Bone marrow (tissue), 2 donors: ENCODE measurements at regions not wholly inside any gene's neighbourhood (a gene's known extent, or its start where the extent isn't known, plus 50 kb on each side); places are given as distances from the start of the nearest gene placed in this dataset.
"Not testable (repeated sequence)": the region's sequence is repeated elsewhere in the genome, so short reads cannot be mapped to it uniquely, and the experiment has no call there.

Experiments
- DNase-seq, 2 donors: peaks; one replicate each; lab custom pipeline; 2025; lab: John Stamatoyannopoulos, UW

DNA sequence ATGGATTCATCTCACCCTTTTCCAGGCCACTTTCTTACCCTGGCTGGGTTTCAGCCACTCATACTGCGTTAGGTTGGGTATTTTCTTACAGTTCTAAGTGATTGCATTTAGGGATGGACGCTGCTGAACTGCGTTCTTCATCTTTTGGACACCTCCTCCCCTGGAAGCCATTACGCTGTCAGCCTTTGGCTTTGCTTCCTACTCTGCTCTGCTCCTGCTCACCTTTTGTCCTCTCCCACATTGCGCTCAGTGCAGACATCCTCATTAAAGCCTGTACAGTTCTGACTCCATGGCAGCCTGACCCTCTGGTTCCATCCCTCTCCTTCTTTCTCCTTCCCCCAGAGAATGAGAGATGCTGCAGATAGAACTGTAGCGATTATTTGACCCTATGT lies 108.9 kb downstream of the SRGAP2 start:
- DNase-seq, result not testable (repeated sequence)

DNA sequence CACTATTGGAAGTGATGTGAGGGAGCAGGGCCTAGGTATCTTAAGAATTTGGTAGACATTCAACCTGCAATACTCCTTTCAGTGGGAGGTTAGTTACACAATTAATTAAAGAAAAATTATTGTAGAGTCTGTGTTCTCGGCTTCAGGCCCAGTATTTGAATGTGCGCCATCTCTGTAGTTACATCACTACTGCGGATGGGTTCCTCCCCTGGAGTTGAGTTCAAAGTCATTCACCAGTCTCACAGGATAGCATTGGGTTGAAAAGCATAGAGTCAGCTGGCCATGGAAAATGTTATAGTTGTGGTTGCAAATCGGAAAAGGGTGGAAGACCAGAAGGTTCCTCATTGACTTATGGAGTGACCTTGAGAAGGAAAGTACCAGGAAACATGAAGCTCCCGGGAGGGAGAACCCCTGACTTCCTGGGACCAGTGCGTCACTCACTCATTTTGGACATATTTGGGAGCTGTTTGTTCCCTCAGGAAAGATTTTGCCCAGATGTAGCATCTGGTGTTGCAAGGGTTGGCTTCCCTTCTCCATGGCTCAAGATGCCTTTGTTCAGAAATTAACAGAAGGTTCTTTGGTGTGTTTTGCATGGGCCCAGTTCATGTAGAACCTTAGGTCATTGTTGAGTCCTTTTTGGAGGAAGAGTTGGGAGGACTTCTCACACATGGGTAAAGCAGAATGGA lies 111.8 kb downstream of the SRGAP2 start:
- not testable (repeated sequence) for DNase-seq

DNA sequence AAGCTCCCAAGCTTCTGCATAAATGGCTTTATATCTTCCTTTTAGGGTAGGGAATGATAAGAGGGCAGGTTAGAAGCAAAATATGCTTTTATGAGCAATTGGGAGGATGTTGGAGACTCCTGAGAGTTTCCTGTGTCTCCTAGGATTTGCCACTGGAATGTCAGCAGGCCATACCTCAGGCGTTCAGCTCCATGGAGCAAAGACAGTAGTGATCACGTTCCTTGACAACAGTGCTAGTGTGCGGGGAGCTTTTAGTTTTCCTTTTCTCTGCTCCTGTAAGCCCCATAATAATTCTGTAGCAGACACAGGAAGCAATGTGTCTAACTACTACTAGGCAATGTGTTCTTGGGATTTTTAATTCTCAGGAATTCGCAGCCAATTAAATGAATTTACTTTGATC lies 113.6 kb downstream of the SRGAP2 start:
- DNase-seq, result not testable (repeated sequence)

DNA sequence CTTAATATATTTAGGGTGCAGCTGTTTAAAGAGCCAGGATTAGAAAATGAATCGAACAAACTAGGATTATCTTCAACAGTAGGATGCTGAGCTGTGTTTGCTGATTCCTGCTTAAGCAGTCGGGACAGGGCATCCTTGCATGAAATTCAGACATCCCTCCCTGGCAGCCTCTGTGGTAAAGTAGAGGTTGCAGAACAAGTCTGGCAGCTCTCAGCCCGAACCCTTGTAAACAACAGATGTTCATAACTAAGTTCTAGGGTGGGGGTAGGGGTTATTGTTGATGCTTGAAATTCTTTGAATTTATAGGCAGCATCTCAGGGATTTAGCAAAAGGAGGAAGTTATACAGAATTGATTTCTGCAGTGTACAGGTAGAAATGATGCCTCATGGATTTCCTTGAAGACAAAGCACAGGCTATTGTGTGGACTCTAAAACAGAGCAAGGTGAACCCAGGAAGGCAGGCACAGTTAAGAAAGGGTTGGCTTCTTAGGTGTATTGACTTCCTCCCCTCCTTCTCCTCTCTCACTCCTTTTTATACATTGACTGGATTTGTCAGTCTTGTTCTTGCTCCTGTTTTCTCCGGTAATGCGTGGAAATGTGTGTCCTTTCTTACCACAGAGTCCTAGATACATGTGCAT lies 114.7 kb downstream of the SRGAP2 start:
- DNase-seq, result not testable (repeated sequence)

DNA sequence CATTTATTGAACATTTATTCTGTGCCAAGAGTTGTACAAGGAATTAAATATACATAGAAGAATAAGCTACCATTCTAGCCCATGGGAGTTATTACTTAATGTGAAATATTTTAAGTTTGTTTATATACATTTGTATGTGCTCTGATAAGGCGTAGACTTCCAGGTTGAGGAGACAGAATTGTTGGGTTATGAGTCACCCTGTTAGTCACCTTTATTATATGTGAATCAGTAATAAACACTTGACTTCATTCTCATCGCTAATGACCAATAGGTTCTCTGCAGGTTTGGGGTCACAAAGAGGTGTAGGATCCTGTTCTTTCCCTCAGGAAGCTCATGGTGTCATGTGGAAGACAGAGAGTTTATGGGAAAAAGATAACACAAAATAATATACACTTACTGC lies 116.9 kb downstream of the SRGAP2 start:
- not testable (repeated sequence) for DNase-seq

DNA sequence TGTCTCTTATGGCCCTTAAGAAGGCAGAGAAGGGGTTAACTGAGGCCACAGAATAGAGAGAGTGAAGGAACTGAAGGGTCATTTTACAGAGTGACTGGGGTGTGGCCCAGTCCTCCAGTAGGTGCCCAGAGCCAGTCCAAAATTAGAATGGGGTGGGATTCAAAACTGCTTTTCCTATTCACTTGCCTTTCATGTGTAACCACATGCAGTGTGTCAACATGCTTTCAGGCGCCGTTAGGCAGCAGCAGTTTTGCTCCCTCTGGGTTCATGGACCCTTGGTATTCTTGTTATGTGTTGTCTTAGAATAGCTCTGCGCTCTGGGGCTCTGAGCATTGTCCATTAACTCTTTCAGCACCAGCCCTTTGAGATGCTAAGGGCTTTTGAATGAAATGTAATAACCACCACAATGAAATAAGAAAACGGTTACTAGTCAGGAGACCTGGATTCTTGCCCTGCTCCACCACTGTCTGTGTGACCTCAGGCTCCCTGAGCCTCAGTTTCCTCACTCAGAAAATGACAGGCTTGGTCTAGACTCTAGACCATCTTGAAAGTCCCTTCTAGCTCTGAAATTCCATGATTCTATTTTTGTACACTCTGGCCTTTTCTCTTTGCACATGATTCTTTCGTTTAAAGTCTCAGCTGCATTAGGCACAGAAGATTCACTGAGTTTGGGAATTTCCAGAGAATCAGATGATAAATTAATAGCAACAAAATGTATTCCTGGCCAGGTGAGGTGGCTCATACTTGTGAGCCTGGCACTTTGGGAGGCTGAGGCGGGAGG lies 123.0 kb downstream of the SRGAP2 start:
- not testable (repeated sequence) for DNase-seq

DNA sequence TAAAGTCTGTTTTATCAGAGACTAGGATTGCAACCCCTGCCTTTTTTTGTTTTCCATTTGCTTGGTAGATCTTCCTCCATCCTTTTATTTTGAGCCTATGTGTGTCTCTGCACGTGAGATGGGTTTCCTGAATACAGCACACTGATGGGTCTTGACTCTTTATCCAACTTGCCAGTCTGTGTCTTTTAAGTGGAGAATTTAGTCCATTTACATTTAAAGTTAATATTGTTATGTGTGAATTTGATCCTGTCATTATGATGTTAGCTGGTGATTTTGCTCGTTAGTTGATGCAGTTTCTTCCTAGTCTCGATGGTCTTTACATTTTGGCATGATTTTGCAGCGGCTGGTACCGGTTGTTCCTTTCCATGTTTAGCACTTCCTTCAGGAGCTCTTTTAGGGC lies 128.3 kb downstream of the SRGAP2 start:
- not testable (repeated sequence) for DNase-seq

DNA sequence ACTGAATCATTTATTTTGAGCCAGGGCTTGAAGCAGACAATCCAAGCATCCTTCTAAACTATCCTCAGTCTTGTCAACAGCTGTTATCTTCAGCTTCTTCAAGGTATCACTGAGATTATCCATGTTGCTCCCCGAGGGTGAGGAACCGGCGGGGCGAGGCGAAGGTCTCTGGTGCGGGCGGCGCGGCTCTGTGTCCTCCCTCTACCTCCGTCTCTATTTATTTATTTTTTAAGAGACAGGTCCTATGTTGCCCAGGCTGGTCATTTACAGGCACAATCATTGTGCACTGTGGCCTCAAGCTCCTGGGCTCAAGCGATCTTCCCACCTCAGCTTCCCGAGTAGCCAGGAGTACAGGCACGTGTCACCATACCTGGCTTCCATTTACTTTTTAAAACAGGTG lies 130.0 kb downstream of the SRGAP2 start:
- not testable (repeated sequence) for DNase-seq

DNA sequence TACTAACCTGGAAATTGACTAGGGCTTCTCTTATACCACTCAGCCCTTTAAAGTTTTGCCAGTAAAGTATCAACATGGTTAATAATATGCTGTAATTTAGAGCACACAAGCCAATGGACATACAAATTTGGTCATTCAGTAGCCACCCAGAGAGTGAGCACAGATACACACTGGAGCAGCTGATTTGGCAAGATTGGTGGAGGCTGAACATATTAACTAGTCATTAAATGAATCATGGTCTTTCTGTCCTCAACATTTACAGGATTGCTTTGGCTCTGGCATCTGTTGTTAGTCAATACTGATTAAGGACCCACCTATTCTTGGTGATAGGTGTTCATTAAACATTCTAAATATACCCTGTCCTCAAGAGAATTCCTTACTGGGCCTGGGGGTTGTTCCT lies 130.6 kb downstream of the SRGAP2 start:
- not testable (repeated sequence) for DNase-seq

DNA sequence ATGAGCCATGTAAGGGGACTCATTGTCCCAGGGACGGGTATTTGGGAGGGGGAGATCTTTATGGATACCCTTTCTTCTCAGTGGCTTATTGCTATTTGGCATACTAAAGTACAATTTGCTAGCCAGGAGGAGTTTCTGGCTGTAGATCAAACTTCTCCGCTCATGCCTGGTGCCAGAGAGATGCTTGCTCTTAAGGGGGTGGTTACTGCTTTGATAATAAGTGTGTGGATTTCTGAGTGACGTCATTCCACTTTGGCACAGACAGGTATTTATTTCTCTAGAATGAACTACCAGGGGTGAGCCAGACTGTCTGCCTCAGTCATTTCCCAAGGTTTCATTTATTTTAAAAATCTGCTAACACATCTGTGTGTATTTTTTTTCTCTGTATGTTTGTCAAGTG lies 131.1 kb downstream of the SRGAP2 start:
- DNase-seq, result not testable (repeated sequence)

DNA sequence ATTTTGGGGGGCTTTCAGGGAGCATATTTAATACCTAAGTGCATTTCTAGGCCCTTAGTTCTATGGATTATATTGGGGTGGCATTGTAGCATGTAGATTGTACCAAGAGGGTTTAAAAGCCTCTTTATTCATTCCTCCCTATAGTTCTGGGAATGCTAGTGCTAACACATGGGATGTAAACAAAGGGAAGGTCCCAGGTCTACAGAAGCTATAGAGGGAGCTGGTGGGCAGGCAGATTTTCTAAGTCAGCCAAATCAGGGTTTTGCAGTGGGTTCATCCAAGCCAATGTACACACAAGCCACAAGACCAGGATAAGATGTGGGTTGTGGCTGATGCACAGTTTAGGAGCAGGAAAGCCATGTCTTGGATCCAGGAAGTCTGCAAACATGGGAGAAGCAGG lies 131.8 kb downstream of the SRGAP2 start:
- DNase-seq, result not testable (repeated sequence)

DNA sequence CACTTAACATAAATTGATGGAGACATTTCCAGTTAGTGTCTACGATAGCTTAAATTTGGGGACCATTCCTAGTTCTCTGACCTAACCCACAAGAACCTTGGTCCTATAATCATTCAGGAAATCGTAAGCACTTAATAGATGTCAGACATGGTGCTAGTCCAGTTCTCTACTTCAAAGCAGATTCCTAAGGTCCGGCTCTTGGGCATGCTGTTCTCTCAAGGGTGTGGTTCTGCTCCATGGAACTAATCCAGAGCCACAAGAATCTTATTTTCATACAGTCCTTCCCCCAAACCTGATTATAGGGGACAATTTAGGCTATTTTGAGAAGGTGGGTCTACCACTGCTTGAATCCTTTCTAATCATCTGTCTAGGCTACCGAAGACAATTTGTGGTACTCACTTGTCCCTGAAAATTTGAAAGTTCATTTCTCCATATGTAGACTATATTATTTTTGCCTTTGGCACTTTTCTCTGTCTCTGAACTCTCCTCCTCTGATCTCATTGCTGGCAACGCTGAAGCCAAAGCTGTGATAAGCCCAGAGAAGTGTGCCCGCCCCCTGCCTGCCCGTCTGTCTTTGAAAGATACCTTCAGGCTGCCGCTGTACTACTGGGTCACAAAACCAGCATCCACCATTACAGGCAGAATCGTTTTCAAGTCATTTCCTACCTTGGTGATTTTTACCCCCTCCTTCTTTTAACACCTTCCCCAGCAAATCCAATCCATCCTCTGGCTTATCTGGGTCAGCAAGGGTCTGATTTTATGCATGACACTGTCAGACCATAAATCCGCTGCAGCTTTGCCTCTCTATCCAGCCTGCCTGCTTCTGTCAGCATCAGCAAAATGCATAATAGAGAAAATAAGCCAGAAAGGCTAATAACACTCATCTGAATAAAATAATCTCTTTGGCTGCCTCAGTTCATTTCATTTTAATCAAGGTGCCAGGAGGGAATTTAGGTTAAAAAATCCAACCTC lies 132.8 kb downstream of the SRGAP2 start:
- DNase-seq, result not testable (repeated sequence)

DNA sequence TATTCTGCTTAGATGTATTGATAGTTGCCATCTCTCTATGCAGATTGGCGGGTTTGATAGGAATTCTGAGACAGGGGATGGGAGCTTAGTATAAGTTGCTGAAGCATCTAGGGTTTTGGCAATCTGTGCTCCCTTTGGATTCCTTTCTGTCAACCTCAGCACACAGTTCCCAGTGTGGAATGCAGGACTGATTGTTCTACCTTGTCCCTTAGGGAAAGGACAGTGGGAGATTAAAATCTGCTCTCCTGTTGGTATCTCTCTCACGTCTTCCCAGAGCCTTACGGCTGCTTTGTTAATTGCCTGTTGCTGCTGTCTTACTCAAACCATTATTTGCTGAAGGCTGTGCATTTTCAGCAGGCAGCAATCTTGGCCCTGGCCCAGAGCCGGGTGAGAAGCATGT lies 133.3 kb upstream of the IKBKE start:
- DNase-seq, result not testable (repeated sequence)

DNA sequence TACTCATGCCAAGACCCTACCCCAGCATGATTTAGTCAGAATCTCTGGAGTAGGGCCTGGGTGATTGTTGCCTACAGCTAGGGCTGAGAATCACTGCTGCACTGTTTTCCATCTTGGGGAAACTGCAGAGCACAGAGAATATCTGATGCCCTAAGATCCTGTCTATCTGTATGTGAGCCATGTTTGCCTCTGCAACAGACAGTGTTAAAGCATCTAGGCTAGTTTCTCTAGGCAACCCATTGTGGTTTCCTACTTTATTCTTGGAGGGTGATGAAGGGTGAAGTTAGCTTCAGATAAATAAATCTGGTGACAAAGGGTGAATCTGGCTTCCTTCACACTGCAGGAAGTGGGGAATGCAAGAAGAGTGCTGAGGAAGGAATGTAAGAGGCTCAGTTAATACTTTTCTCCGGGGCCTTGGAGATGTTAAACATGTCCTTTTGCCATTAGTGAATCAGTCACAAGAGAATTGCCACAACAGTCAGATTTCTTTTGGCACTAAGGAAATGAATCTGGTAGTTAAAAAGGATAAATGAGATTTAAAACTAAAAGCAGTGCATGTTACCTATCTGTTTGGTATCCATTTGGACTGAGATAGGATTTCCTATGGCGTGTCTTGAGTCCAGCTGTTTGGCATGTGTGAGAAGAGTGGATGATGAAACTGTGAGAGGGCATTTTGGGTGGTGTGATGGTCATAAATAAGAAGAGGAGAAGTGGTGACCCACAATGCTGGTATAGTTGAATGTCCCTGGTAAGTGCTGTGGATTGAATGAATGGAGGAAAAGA lies 119.6 kb upstream of the IKBKE start:
- DNase-seq, result not testable (repeated sequence)

DNA sequence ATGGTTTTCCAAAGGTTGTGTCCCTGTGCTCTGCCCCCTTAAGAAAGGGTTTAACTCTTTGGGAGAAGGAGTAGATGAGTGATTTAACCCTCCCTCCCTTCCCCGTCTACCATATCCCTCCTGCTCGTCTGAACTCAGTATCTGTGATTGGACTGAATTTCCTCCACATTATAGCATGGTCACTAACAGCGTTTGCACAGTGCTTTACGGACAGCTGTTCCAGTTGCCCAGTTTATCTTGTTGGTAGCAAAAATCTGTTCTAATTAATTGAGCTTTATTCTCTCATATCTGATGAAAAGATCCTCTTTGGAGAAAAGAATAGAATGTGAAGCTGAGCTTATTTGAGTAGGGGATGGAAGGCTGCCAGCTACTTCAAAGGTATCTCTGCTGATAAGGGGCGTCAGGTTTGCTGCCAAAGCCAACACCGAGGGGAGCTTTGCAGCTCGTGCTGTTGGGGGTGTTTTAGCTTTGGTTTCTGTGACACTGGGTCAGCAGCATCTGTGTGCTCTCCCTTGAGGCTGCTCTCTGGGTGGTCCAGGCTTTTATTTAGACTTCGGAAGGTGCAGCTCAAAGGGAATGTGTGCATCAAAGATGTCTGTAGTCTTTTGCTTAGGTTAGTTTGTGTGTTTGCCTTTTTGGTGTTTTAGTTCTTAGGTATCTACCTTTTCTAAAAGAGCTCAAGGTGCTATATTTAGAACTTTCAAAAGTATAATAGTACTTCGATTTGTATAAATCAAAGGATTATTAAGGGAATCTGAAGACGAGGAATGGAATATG lies 118.8 kb upstream of the IKBKE start:
- DNase-seq, result not testable (repeated sequence)

DNA sequence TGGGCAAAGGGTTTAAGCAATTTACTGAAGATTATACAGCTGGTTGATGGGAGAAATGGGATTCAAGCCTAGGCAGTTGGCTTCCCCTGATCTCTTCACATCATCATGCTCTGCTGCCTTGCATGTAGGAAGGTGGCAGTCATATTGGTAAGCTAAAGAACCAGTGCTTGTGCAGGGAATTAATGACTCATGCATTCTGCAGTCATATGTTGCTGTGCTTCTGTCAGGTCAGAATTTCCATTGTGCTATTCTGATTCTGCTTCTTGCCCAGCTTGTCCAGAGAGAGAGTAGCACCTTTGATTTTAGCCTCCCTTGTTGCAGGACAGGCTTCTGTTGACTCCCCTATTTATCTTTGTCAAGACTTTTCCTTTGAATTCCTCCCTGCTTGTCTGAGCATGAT lies 114.0 kb upstream of the IKBKE start:
- DNase-seq, result not testable (repeated sequence)

DNA sequence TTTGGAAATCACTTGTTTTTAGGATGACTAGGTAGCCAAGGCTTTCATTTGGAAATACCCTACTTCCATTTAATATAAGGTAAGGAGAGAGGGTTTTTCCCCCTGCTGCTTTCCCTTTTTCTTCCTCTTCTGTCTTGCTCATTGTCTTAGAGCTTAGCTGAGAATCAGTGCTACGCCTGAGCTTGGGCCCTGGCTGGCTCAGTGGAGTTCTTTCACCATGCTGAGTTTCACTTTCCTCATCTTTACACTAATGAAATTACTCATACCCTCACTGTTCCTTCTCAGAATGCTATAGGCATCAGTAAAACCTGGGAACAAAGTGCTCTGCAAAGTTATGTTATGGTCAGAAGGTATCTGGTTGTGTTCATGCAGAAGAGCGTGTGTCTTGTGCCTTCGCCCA lies 112.3 kb upstream of the IKBKE start:
- DNase-seq, result not testable (repeated sequence)

DNA sequence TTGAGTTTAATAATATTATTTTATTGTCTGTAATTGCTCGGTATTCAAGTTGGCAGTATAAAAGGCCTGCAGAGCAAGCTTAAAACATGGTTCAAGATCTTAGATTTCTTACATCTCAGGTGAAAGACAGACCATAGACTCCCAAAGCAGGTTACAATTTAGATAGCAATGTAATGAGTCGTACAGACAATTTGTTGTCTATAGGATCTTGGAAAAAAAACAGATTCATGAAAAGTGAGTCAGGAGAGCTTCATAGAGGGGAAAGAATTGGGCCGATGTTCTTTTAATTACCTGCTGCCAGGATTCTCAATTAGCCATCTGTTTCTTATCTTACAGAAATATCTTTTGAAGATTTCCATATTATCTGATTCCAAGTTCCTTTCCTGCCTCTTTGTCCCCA lies 111.5 kb upstream of the IKBKE start:
- not testable (repeated sequence) for DNase-seq

DNA sequence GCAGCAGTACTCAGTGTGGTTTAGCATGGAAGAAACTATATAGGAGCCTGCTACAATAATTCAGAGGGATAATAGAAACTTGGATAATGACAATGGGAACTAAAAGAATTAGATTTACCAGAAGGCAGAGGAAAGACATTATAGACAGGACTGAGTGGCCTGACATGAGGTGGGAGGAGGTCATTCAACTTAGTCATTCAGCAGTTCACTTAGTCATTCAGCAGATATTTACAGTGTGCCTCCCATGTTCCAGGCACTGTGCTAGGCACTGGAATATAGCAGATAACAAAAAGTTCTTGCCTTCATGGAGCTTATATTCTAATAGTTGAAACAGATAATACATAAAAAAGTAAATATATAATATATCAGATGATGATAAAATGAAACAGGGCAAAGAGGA lies 110.9 kb upstream of the IKBKE start:
- not testable (repeated sequence) for DNase-seq

DNA sequence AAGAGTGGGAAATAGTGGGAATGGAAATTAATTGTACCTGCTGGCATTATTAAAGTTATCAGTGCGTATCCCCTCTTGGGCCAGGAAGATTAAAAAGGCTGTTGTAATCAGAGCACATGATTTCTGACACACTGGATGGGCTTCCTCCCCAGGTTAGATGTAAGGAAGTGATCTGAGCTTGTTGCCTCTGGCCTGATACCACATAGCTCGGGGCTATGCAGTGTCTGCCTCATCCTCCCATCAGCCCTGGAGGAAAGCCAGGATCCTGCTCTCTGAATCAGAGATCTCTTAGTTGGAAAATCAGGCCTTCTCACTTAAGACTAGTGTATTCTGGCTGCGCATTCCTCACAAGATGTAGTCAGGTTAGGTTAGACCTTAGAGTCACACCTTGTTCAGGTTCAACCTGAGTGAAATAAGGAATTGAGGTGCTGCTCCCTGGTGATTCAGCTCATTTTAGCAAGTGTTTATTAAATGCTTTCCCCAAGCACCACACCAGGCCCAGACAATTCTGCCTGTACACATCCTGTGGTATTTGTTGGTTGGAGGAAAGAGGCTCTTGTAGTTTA lies 108.2 kb upstream of the IKBKE start:
- not testable (repeated sequence) for DNase-seq
